ENCODE measurements at regions not wholly inside any gene's neighbourhood (a gene's known extent, or its start where the extent isn't known, plus 50 kb on each side); places are given as distances from the start of the nearest gene placed in this dataset.

- no peak for DNase-seq (ENCODE audit: low spot score)
- Mint-ChIP-seq H3K36me3 (ENCODE audit: low read depth) (no peaks in the 10 kb centered on the region), H3K4me1 (ENCODE audit: low read depth) (no peaks in the 10 kb centered on the region), H3K27me3 (ENCODE audit: low read depth) (peaks cover 19% of the 10 kb centered on the region), H3K27ac (no peak overlapping the region), H3K9me3 (no peaks in the 10 kb centered on the region), H3K4me3 (ENCODE audit: low read depth) (no peak overlapping the region)
- intact Hi-C loops (cut with micrococcal nuclease): no loop called here
Observed at GRCh38 chr2:120448436-120448835, 102.5 kb downstream of the INHBB start.

- no peaks in the 10 kb centered on the region for H3K36me3 Mint-ChIP-seq (ENCODE audit: low read depth)
- no peaks in the 10 kb centered on the region for H3K4me1 Mint-ChIP-seq (ENCODE audit: low read depth)
- intact Hi-C loops (cut with micrococcal nuclease): no loop called here
- H3K4me3 Mint-ChIP-seq (ENCODE audit: low read depth): no peak overlapping the region
- H3K27ac Mint-ChIP-seq: no peak overlapping the region
- no peaks in the 10 kb centered on the region for H3K9me3 Mint-ChIP-seq
- H3K27me3 Mint-ChIP-seq (ENCODE audit: low read depth): peaks cover 12% of the 10 kb centered on the region
- DNase-seq (ENCODE audit: low spot score): no peak
Observed at GRCh38 chr2:120448961-120449810, 103.2 kb downstream of the INHBB start.

- intact Hi-C loops (cut with micrococcal nuclease): no loop called here
- Mint-ChIP-seq H3K27me3 (ENCODE audit: low read depth) (peaks cover 4% of the 10 kb centered on the region), H3K4me1 (ENCODE audit: low read depth) (no peaks in the 10 kb centered on the region), H3K9me3 (no peaks in the 10 kb centered on the region), H3K4me3 (ENCODE audit: low read depth) (no peak overlapping the region), H3K27ac (no peak overlapping the region), H3K36me3 (ENCODE audit: low read depth) (no peaks in the 10 kb centered on the region)
- DNase-seq (ENCODE audit: low spot score): no peak
Observed at GRCh38 chr2:120450196-120450820, 104.4 kb downstream of the INHBB start.

- H3K36me3 Mint-ChIP-seq (ENCODE audit: low read depth): no peaks in the 10 kb centered on the region
- peaks cover 2% of the 10 kb centered on the region for H3K27me3 Mint-ChIP-seq (ENCODE audit: low read depth)
- intact Hi-C loops (cut with micrococcal nuclease): no loop called here
- no peak overlapping the region for H3K27ac Mint-ChIP-seq
- no peaks in the 10 kb centered on the region for H3K4me1 Mint-ChIP-seq (ENCODE audit: low read depth)
- no peak overlapping the region for H3K4me3 Mint-ChIP-seq (ENCODE audit: low read depth)
- DNase-seq (ENCODE audit: low spot score): no peak
- H3K9me3 Mint-ChIP-seq: no peaks in the 10 kb centered on the region
Observed at GRCh38 chr2:120451334-120451733, 105.4 kb downstream of the INHBB start.

- Mint-ChIP-seq H3K4me1 (ENCODE audit: low read depth) (no peaks in the 10 kb centered on the region), H3K4me3 (ENCODE audit: low read depth) (no peak overlapping the region), H3K36me3 (ENCODE audit: low read depth) (no peaks in the 10 kb centered on the region), H3K27ac (no peak overlapping the region), H3K27me3 (ENCODE audit: low read depth) (no peaks in the 10 kb centered on the region), H3K9me3 (no peaks in the 10 kb centered on the region)
- DNase-seq (ENCODE audit: low spot score): no peak
- intact Hi-C loops (cut with micrococcal nuclease): no loop called here
Observed at GRCh38 chr2:120452131-120452530, 106.2 kb downstream of the INHBB start.

- intact Hi-C loops (cut with micrococcal nuclease): no loop called here
Observed at GRCh38 chr2:120452945-120453634, 107.2 kb downstream of the INHBB start.

GRCh38 chr2:120453635-120453998, 107.7 kb downstream of the INHBB start:
- no peaks in the 10 kb centered on the region for H3K36me3 Mint-ChIP-seq (ENCODE audit: low read depth)
- H3K27ac Mint-ChIP-seq: no peak overlapping the region
- H3K9me3 Mint-ChIP-seq: no peaks in the 10 kb centered on the region
- intact Hi-C loops (cut with micrococcal nuclease): no loop called here
- no peak for DNase-seq (ENCODE audit: low spot score)
- H3K4me1 Mint-ChIP-seq (ENCODE audit: low read depth): no peaks in the 10 kb centered on the region
- H3K4me3 Mint-ChIP-seq (ENCODE audit: low read depth): no peak overlapping the region
- H3K27me3 Mint-ChIP-seq (ENCODE audit: low read depth): no peaks in the 10 kb centered on the region

More at GRCh38 chr2:120452945-120453634, 107.2 kb downstream of the INHBB start:
- H3K4me1 Mint-ChIP-seq (ENCODE audit: low read depth): no peaks in the 10 kb centered on the region
- H3K9me3 Mint-ChIP-seq: no peaks in the 10 kb centered on the region
- no peaks in the 10 kb centered on the region for H3K36me3 Mint-ChIP-seq (ENCODE audit: low read depth)
- H3K27ac Mint-ChIP-seq: no peak overlapping the region
- DNase-seq (ENCODE audit: low spot score): no peak
- no peaks in the 10 kb centered on the region for H3K27me3 Mint-ChIP-seq (ENCODE audit: low read depth)
- H3K4me3 Mint-ChIP-seq (ENCODE audit: low read depth): no peak overlapping the region

- H3K4me3 Mint-ChIP-seq (ENCODE audit: low read depth): no peak overlapping the region
- intact Hi-C loops (cut with micrococcal nuclease): no loop called here
- H3K27me3 Mint-ChIP-seq (ENCODE audit: low read depth): no peaks in the 10 kb centered on the region
- no peaks in the 10 kb centered on the region for H3K36me3 Mint-ChIP-seq (ENCODE audit: low read depth)
- no peak overlapping the region for H3K27ac Mint-ChIP-seq
- H3K4me1 Mint-ChIP-seq (ENCODE audit: low read depth): no peaks in the 10 kb centered on the region
- DNase-seq (ENCODE audit: low spot score): no peak
- H3K9me3 Mint-ChIP-seq: no peaks in the 10 kb centered on the region
Observed at GRCh38 chr2:120454654-120455385, 108.9 kb downstream of the INHBB start.

GRCh38 chr2:120455390-120455789, 109.5 kb downstream of the INHBB start:
- no peaks in the 10 kb centered on the region for H3K9me3 Mint-ChIP-seq
- DNase-seq (ENCODE audit: low spot score): no peak
- H3K4me3 Mint-ChIP-seq (ENCODE audit: low read depth): no peak overlapping the region
- H3K27me3 Mint-ChIP-seq (ENCODE audit: low read depth): no peaks in the 10 kb centered on the region
- intact Hi-C loops (cut with micrococcal nuclease): no loop called here
- no peaks in the 10 kb centered on the region for H3K4me1 Mint-ChIP-seq (ENCODE audit: low read depth)
- H3K36me3 Mint-ChIP-seq (ENCODE audit: low read depth): no peaks in the 10 kb centered on the region
- no peak overlapping the region for H3K27ac Mint-ChIP-seq

GRCh38 chr2:120456867-120457266, 110.9 kb downstream of the INHBB start:
- H3K4me3 Mint-ChIP-seq (ENCODE audit: low read depth): no peak overlapping the region
- H3K4me1 Mint-ChIP-seq (ENCODE audit: low read depth): no peaks in the 10 kb centered on the region
- intact Hi-C loops (cut with micrococcal nuclease): no loop called here
- H3K27ac Mint-ChIP-seq: no peak overlapping the region
- H3K27me3 Mint-ChIP-seq (ENCODE audit: low read depth): no peaks in the 10 kb centered on the region
- H3K36me3 Mint-ChIP-seq (ENCODE audit: low read depth): no peaks in the 10 kb centered on the region
- no peaks in the 10 kb centered on the region for H3K9me3 Mint-ChIP-seq
- DNase-seq (ENCODE audit: low spot score): no peak

GRCh38 chr2:120460511-120460910, 114.6 kb downstream of the INHBB start:
- no peaks in the 10 kb centered on the region for H3K36me3 Mint-ChIP-seq (ENCODE audit: low read depth)
- H3K27ac Mint-ChIP-seq: no peak overlapping the region
- no peak overlapping the region for H3K4me3 Mint-ChIP-seq (ENCODE audit: low read depth)

GRCh38 chr2:120461092-120461491, 115.2 kb downstream of the INHBB start:
- DNase-seq (ENCODE audit: low spot score): no peak
- Mint-ChIP-seq H3K27ac (no peak overlapping the region), H3K27me3 (ENCODE audit: low read depth) (no peaks in the 10 kb centered on the region), H3K4me3 (ENCODE audit: low read depth) (no peak overlapping the region), H3K36me3 (ENCODE audit: low read depth) (no peaks in the 10 kb centered on the region), H3K4me1 (ENCODE audit: low read depth) (no peaks in the 10 kb centered on the region), H3K9me3 (no peaks in the 10 kb centered on the region)
- intact Hi-C loops (cut with micrococcal nuclease): no loop called here

More at GRCh38 chr2:120460511-120460910, 114.6 kb downstream of the INHBB start:
- intact Hi-C loops (cut with micrococcal nuclease): no loop called here
- DNase-seq (ENCODE audit: low spot score): no peak
- H3K27me3 Mint-ChIP-seq (ENCODE audit: low read depth): no peaks in the 10 kb centered on the region
- no peaks in the 10 kb centered on the region for H3K4me1 Mint-ChIP-seq (ENCODE audit: low read depth)
- no peaks in the 10 kb centered on the region for H3K9me3 Mint-ChIP-seq

Data from activated T-helper 2 cell treated with anti-CD3 and anti-CD28 coated beads, Interferon-gamma antibody, Interleukin-2, Interleukin-4, amounts not matched to agents 10 μg/mL and 5 μg/mL and 100 μg/mL, durations not matched to agents 14 hours and 24 hours and 36 hours (primary cell).